Mucosa of stomach (tissue), 1 donor: ENCODE measurements at regions not wholly inside any gene's neighbourhood (a gene's known extent, or its start where the extent isn't known, plus 50 kb on each side); places are given as distances from the start of the nearest gene placed in this dataset.
"Not testable (repeated sequence)": the region's sequence is repeated elsewhere in the genome, so short reads cannot be mapped to it uniquely, and the experiment has no call there.

Source experiments
- H3K27me3 ChIP-seq: one replicate; pipeline ENCODE4 v1.7.0; 2013; ENCODE audit warnings: mild to moderate bottlenecking, low read length; ENCODE audit not compliant: control insufficient read depth, insufficient read depth
- H3K36me3 ChIP-seq: one replicate; pipeline ENCODE4 v1.7.0; 2013; ENCODE audit warnings: low read length; ENCODE audit not compliant: control insufficient read depth, insufficient read depth
- H3K4me1 ChIP-seq: one replicate; pipeline ENCODE4 v1.7.0; 2013; ENCODE audit warnings: mild to moderate bottlenecking, low read length; ENCODE audit not compliant: control insufficient read depth, insufficient read depth
- H3K4me3 ChIP-seq: one replicate; pipeline ENCODE4 v1.7.0; 2013; ENCODE audit warnings: low read length
- H3K9ac ChIP-seq: one replicate; pipeline ENCODE4 v1.7.0; 2013; ENCODE audit warnings: mild to moderate bottlenecking, low read length, moderate library complexity
- H3K9me3 ChIP-seq: one replicate; pipeline ENCODE4 v1.7.0; 2013; ENCODE audit warnings: mild to moderate bottlenecking, low read length, moderate library complexity; ENCODE audit not compliant: control insufficient read depth
- donor health status: Pancreatic carcinoma.

GRCh38 chr14:104230946-104231345 lies 92.6 kb downstream of the KIF26A start:
- H3K9ac ChIP-seq = no peak overlapping the region
- peaks cover 6% of the 10 kb centered on the region for H3K9me3 ChIP-seq
- no peaks in the 10 kb centered on the region for H3K36me3 ChIP-seq
- H3K4me3 ChIP-seq = no peak overlapping the region
- H3K4me1 ChIP-seq = peaks cover 30% of the 10 kb centered on the region
- no peaks in the 10 kb centered on the region for H3K27me3 ChIP-seq

DNA sequence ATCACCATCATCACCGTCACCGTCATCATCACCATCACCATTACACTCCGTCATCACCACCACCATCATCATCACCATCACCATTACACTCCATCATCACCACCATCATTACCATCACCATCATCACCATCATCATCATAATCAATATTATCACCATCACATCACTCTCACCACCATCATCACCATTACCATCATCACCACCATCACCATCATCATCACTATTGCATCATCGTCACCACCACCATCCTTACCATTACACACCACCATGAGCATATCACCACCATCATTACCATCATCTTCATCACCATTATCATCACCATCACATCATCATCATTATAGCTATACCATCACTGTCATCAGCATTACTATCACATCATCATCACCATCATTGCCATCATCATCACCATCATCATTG lies 93.7 kb downstream of the KIF26A start:
- H3K9me3 ChIP-seq = peaks cover 6% of the 10 kb centered on the region
- peaks cover 19% of the 10 kb centered on the region for H3K4me1 ChIP-seq
- no peaks in the 10 kb centered on the region for H3K36me3 ChIP-seq
- no peak overlapping the region for H3K9ac ChIP-seq
- H3K27me3 ChIP-seq = no peaks in the 10 kb centered on the region
- H3K4me3 ChIP-seq = no peak overlapping the region

DNA sequence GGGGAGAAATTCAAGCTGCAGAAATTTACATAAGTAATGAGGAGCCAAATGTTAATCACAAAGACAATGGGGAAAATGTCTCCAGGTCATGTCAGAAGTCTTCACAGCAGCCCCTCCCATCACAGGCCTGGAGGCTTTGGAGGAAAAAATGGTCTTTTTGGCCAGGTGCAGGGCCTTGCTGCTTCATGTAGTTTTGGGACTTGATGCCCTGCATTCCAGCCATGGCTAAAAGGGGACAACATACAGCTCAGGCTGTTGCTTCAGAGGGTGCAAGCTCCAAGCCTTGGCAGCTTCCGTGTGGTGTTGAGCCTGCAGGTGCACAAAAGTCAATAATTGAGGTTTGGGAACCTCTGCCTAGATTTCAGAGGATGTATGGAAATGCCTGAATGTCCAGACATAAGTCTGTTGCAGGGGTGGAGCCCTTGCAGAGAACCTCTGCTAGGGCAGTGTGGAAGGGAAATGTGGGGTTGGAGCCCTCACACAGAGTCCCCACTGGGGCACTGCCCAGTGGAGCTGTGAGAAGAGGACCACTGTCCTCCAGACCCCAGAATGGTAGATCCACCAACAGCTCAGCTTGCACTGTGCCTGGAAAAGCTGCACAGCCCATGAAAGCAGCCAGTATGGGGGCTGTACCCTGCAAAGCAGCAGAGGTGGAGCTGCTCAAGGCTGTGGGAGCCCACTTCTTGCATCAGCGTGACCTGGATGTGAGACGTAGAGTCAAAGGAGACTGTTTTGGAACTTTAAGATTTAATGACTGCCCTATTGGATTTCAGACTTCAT lies 95.8 kb downstream of the KIF26A start:
- H3K4me1 ChIP-seq = peaks cover 12% of the 10 kb centered on the region
- not testable (repeated sequence) for H3K36me3 ChIP-seq, H3K9ac ChIP-seq, H3K27me3 ChIP-seq, H3K9me3 ChIP-seq, H3K4me3 ChIP-seq

DNA sequence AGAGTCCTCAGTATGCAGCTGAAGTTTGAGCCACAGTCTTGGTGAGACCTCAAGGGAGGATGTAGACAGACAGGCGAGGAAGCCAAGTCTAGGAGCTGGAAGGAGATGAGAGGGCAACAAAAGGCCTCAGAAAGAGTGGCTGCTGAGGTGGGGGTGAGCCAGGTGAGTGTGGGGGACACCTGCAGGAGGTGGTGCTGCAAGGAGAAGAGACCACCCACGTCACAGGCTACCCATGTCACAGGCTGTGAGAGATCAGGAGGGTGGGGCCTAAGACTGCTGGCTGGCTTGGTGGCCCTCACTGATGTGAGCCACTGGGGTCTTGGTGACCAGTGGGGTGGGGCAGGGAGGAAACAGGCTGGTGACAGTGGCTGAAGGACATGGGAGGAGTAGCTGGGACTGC lies 97.3 kb downstream of the KIF26A start:
- no peak overlapping the region for H3K4me3 ChIP-seq
- H3K9me3 ChIP-seq = no peaks in the 10 kb centered on the region
- no peaks in the 10 kb centered on the region for H3K36me3 ChIP-seq
- H3K4me1 ChIP-seq = peaks cover 10% of the 10 kb centered on the region
- H3K9ac ChIP-seq = no peak overlapping the region
- no peaks in the 10 kb centered on the region for H3K27me3 ChIP-seq

- Histone ChIP-seq H3K9ac (no peak overlapping the region), H3K27me3 (no peaks in the 10 kb centered on the region), H3K36me3 (no peaks in the 10 kb centered on the region), H3K4me1 (peaks cover 10% of the 10 kb centered on the region), H3K4me3 (no peak overlapping the region), H3K9me3 (no peaks in the 10 kb centered on the region)
Measured at GRCh38 chr14:104237651-104238423, 99.5 kb downstream of the KIF26A start.

GRCh38 chr14:104238424-104239184 lies 100.2 kb downstream of the KIF26A start:
- no peaks in the 10 kb centered on the region for H3K9me3 ChIP-seq
- no peaks in the 10 kb centered on the region for H3K36me3 ChIP-seq
- no peak overlapping the region for H3K9ac ChIP-seq
- H3K27me3 ChIP-seq = no peaks in the 10 kb centered on the region
- no peak overlapping the region for H3K4me3 ChIP-seq
- H3K4me1 ChIP-seq = peaks cover 10% of the 10 kb centered on the region

GRCh38 chr14:104239185-104239775 lies 100.9 kb downstream of the KIF26A start:
- Histone ChIP-seq H3K27me3 (no peaks in the 10 kb centered on the region), H3K9me3 (no peaks in the 10 kb centered on the region), H3K36me3 (no peaks in the 10 kb centered on the region), H3K4me3 (no peak overlapping the region), H3K9ac (no peak overlapping the region), H3K4me1 (peaks cover 10% of the 10 kb centered on the region)

GRCh38 chr14:104239861-104240301 lies 101.5 kb downstream of the KIF26A start:
- no peak overlapping the region for H3K4me3 ChIP-seq
- no peaks in the 10 kb centered on the region for H3K36me3 ChIP-seq
- no peaks in the 10 kb centered on the region for H3K9me3 ChIP-seq
- H3K4me1 ChIP-seq = peaks cover 10% of the 10 kb centered on the region
- no peak overlapping the region for H3K9ac ChIP-seq
- no peaks in the 10 kb centered on the region for H3K27me3 ChIP-seq

- Histone ChIP-seq H3K27me3 (no peaks in the 10 kb centered on the region), H3K36me3 (no peaks in the 10 kb centered on the region), H3K4me3 (no peak overlapping the region), H3K9ac (no peak overlapping the region), H3K9me3 (no peaks in the 10 kb centered on the region), H3K4me1 (peaks cover 10% of the 10 kb centered on the region)
Measured at GRCh38 chr14:104240434-104241157, 102.2 kb downstream of the KIF26A start.

DNA sequence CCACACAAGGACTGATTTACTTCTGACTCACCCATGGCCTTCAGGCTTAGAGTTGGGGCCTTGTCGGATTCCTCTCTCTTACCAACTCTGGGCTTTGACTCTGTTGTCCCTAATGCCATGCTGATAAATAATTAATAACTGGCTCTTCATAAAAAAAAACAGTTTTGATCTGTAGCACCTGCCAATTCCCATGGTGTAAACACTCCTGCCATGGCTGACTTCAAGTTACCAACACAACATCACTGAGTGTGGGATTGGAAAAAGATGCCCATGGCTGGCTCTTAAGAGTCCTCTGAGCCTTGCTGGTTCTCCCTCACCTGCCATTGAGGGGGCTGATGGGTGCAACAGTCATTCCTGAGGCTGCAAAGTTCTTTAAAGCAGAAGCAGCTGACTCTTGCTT lies 104.8 kb downstream of the KIF26A start:
- Histone ChIP-seq H3K27me3 (no peaks in the 10 kb centered on the region), H3K9ac (no peak overlapping the region), H3K4me3 (no peak overlapping the region), H3K36me3 (no peaks in the 10 kb centered on the region), H3K4me1 (peaks cover 10% of the 10 kb centered on the region), H3K9me3 (no peaks in the 10 kb centered on the region)

GRCh38 chr14:104244221-104245011 lies 106.0 kb downstream of the KIF26A start:
- Histone ChIP-seq H3K4me1 (peaks cover 7% of the 10 kb centered on the region), H3K4me3 (no peak overlapping the region), H3K9me3 (no peaks in the 10 kb centered on the region), H3K27me3 (no peaks in the 10 kb centered on the region), H3K9ac (no peak overlapping the region), H3K36me3 (no peaks in the 10 kb centered on the region)
